GM19351 (cell line): ENCODE measurements at regions not wholly inside any gene's neighbourhood (a gene's known extent, or its start where the extent isn't known, plus 50 kb on each side); places are given as distances from the start of the nearest gene placed in this dataset.

Experiments
- ATAC-seq: cut with Tn5 transposase; IDR thresholded peaks from one replicate; pipeline ENCODE4 v1.9.1; 2021; ENCODE audit warnings: mild to moderate bottlenecking, moderate library complexity; ENCODE audit not compliant: unreplicated experiment

GRCh38 chr16:62676306-62676705 is 640.1 kb upstream of the CDH8 start:
- ATAC-seq, result no peak

GRCh38 chr16:62665269-62665668 is 629.0 kb upstream of the CDH8 start:
- no peak for ATAC-seq

GRCh38 chr16:62664566-62664965 is 628.3 kb upstream of the CDH8 start:
- no peak for ATAC-seq

GRCh38 chr16:62661435-62661834 is 625.2 kb upstream of the CDH8 start:
- no peak for ATAC-seq

GRCh38 chr16:62657116-62657515 is 620.9 kb upstream of the CDH8 start:
- ATAC-seq, result no peak

- no peak for ATAC-seq
These were observed 616.3 kb upstream of the CDH8 start for GRCh38 chr16:62652441-62653120.

- ATAC-seq, result no peak
These were observed 612.0 kb upstream of the CDH8 start for GRCh38 chr16:62648256-62648655.

DNA sequence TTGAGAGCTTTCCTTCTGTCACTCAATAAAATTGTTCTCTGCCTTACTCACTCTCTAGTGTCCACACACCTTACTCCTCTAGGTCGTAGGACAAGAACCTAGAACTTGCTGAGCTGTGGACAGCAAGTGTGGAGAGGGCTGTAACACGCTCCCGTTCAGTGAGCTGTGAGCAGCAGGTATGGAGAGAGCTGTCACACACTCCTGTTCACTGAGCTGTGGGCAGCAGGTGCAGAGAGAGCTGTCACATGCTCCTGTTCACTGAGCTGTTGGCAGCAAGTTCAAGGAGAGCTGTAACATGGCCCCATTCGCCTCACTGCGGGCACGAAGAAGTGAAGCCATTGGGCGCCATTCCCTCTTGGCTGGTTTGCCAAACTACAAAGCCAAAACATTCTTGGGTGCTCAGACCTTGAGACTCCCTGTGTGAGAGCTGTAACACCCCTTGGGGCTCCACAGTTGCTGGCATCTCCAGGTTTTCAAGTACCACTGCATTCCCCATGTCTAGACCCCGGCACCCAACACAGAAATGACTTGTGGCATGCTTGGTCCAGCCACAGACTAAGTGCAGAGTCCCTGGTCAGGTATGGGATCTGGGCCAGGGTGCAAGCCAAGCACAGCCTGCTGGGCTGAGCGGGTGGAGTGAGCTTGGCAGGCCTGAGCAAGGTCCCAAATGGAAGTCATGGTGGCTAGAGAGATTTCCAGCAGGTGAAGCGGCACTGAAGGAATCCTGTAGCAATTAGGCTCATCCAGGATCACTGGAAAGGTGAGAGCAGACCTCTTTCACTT is 608.0 kb upstream of the CDH8 start:
- no peak for ATAC-seq

DNA sequence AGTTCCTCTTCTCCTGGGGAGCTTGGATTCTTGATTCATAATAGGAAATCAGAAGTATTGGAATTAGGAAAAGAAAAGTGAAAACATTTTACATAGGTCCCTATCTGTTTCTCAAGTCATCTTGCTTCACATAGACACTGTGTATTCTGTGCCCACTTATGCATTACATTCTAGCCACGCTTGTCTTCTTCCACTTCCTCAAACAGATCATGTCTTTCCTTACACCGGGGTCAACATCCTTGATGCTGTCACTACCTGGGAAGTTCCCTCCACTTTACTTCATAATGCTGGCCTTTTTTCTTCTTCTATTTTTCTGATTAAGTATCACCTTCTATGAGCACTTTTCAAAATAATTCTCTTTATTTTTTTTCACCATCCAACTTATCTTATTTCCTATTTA is 606.4 kb upstream of the CDH8 start:
- no peak for ATAC-seq

DNA sequence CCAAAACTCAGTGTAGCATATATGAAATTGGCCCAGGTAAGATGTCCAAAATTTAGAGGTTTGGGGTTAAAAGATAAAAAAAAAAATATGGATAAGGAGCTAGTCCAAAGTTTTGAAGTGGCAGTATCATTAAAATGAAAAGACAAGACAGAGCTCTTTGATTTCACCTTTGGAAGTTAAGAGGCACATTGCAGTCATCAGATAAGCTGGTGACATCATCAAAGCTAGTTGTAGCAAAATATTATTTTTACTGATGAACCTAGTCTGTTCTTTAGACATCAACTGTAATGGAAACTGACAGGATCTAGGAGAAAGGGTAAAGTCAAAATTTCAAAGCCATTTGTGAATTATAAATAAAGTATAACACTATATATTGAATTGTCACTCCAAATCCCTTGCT is 603.7 kb upstream of the CDH8 start:
- ATAC-seq, result no peak

GRCh38 chr16:62638964-62639870 is 603.0 kb upstream of the CDH8 start:
- peak; percentile 84 for ATAC-seq

- ATAC-seq, result no peak
These were observed 602.2 kb upstream of the CDH8 start for GRCh38 chr16:62638324-62638911.

DNA sequence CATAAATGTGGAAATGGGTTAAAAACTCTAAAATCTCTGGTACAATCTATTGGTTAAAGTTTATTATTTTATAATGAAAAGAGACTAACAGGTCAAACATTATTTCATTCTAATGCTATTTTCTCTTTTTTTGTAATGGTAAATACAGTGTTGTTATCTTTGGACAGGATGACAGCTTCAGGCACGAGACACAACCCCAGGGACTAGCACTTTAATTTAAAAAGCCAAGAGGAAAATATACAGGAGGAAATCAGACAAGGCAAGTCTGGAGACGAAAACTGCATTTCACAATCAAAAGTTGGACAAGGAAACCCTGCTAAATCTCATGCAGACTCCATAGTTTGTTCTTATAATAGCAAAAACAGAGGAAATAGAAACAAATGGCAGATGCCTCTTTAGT is 589.1 kb upstream of the CDH8 start:
- ATAC-seq, result no peak

DNA sequence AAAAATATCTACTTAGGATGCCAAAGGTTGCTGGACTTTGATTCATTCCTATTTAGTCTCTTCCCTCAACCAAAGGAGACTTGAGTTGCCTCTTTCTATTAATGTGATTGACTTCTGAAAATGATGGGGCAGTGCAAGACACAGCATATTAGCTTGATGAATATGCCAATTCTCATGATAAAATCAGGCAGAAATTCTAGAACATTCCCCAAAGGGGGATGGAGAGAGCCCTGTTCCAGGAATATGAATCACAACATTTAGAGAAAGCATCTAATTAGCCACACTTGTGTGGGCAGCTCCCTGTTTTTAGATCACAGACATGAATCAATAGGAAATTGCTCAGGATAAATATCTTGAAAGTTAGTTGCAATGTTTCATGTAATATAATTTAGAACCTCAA is 584.0 kb upstream of the CDH8 start:
- ATAC-seq, result no peak

DNA sequence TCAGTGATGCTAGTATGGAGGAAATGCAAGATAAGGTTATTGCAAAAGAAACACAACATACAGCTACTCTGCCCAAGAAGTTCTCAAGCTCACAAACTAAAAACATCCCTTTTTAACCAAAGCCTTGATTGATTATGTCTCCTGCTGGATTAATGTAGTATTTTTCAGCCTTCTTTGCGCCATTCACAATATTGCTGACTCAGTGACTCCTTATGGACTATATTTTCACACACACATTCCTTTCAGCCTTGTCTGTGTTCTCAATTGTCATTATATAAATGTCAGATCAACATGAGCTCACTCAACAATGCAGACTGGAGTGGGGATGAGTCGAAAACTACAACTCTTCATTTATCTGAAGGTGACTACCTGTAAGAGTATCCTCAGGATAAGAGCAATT is 579.3 kb upstream of the CDH8 start:
- no peak for ATAC-seq

DNA sequence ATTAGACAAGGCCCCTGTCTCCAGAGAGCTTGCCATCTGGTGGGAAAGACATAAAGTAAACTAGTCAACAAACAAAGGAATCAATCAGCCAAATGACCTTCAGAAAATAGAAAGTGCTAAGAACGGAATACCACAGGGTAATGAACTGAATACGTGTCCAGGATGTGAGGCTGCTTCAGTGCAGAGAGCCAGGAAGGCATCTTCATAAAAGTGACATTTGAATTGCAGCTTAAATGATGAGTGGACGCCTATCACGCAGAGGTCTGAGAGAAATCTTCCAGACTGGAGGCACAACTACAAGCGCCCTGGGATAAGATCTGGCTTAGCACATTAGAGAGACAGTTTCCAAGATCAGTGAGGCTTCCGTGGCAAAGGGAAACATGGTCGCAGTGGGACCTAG is 574.1 kb upstream of the CDH8 start:
- no peak for ATAC-seq

GRCh38 chr16:62602790-62603189 is 566.6 kb upstream of the CDH8 start:
- ATAC-seq, result no peak

DNA sequence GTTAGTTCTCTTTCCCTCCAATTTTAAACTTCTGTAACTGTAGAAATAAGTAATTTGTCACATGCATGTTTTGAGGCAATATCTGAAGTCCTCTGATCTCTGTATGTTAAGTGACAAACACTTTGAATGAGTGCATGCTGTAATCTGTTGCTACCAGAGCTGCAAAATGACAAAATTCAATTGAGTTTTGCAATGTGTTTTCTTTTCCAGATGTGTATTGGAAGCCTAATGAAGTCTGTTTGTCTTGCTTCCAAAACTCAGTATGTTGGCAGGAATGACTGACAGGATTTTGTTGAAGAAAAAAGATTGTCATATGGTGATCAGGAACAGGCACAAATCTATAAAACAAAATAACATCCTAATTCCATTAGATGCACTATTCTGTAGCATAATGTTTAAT is 561.6 kb upstream of the CDH8 start:
- no peak for ATAC-seq

DNA sequence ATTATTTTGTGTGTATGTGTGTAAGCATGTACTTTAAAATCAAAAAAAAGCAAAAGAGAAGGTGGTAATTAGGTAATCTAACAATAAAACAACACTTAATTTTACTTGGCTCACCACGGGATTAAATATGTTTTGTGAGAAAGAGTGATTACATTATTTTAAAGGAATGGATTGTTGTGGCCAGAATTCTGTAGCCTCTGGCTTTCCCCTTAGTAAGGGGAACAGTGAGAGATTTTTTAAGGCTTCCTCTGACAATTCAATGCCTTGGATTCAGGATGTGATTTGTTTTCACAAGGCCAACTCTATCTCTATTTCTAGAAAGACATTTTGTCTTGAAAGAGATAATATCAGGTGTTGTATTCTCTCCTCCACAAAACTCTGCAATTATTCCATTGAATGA is 560.3 kb upstream of the CDH8 start:
- no peak for ATAC-seq

DNA sequence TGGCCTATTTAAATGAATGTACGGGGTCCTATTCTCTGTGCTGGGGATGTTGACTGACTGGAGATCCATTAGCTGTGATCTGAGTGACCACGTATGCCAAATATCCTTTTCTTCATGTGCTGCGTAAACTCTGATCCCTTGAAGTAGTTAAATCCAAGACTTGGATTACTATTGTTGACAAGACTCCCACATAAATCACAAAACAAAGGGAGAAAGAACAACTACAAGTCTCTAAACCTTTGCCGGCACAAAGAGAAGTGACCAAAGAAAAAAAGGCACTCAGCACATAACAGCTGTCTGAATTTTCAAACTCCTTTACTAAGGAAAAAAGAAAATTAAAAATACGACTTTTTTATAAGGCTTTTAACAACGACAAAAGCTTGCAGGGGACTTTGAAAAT is 559.9 kb upstream of the CDH8 start:
- ATAC-seq, result no peak

DNA sequence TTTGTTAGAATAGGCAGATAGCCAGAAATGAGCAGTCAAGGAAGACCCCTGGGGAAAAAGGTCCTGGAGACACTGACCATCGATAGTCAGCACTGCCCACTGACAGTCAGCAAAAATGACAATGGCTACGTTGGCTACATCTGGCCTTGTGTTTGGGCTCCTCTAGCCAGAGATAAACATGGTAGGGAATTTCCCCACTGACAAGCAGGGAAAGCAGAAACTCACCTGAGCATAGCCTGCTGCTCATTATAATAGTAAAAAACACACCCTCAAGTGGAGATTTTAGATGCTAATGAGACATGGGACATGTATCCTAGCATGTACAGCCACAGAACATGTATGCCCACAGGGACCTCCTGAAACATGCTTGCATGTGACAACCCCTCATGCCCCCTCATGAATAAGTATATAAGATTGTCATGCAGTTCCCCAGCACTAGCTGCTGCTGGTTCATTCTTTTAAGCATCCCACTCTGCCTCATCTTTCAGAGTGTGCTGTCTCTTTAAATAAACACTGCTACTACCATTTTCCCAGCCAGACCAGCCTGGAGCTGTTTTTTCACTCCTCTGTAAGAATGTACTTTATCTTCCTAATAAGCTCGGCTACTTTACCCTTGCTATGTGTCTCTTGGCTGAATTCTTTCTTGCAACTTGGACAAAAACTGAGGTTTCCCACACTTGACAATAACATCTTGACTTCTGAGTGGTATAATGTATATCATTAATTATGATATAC is 550.1 kb upstream of the CDH8 start:
- no peak for ATAC-seq
